ENCODE measurements at regions not wholly inside any gene's neighbourhood (a gene's known extent, or its start where the extent isn't known, plus 50 kb on each side); places are given as distances from the start of the nearest gene placed in this dataset.

GRCh38 chr18:30652387-30652786, 390.2 kb downstream of the DSC3 start:
- no peaks in the 10 kb centered on the region for H3K27me3 Mint-ChIP-seq (ENCODE audit: insufficient read depth)
- no peak overlapping the region for H3K4me3 Mint-ChIP-seq
- no peak overlapping the region for H3K27ac Mint-ChIP-seq

GRCh38 chr18:30650499-30650898, 392.0 kb downstream of the DSC3 start:
- TF ChIP-seq CTCF (IDR thresholded peaks at IDR 0.05): no peak
- H3K4me1 Mint-ChIP-seq (ENCODE audit: low read depth): no peaks in the 10 kb centered on the region
- H3K4me3 Mint-ChIP-seq: no peak overlapping the region
- no peaks in the 10 kb centered on the region for H3K36me3 Mint-ChIP-seq (ENCODE audit: low read depth)
- no peak for DNase-seq
- H3K27ac Mint-ChIP-seq: no peak overlapping the region
- H3K9me3 Mint-ChIP-seq: peaks cover 4% of the 10 kb centered on the region; the same call in 1 of the 2 replicates
- no peaks in the 10 kb centered on the region for H3K27me3 Mint-ChIP-seq (ENCODE audit: insufficient read depth)

More at GRCh38 chr18:30652387-30652786, 390.2 kb downstream of the DSC3 start:
- Mint-ChIP-seq H3K4me1 (ENCODE audit: low read depth) (no peaks in the 10 kb centered on the region), H3K36me3 (ENCODE audit: low read depth) (no peaks in the 10 kb centered on the region), H3K9me3 (peaks cover 6% of the 10 kb centered on the region)
- TF ChIP-seq CTCF (IDR thresholded peaks at IDR 0.05): no peak
- no peak for DNase-seq

- no peaks in the 10 kb centered on the region for H3K27me3 Mint-ChIP-seq (ENCODE audit: insufficient read depth)
- H3K36me3 Mint-ChIP-seq (ENCODE audit: low read depth): no peaks in the 10 kb centered on the region
- TF ChIP-seq CTCF (IDR thresholded peaks at IDR 0.05): no peak
- DNase-seq: no peak
- no peaks in the 10 kb centered on the region for H3K4me1 Mint-ChIP-seq (ENCODE audit: low read depth)
- 0 out of 2 replicates have a peak, but pooled peaks cover 11% of the 10 kb centered on the region for H3K9me3 Mint-ChIP-seq
- no peak overlapping the region for H3K4me3 Mint-ChIP-seq
- H3K27ac Mint-ChIP-seq: no peak overlapping the region
Observed at GRCh38 chr18:30644158-30644557, 398.4 kb downstream of the DSC3 start.

- DNase-seq: no peak
- TF ChIP-seq CTCF (IDR thresholded peaks at IDR 0.05): no peak
- Mint-ChIP-seq H3K27ac (no peak overlapping the region), H3K4me1 (ENCODE audit: low read depth) (no peaks in the 10 kb centered on the region), H3K36me3 (ENCODE audit: low read depth) (peaks cover 8% of the 10 kb centered on the region), H3K27me3 (ENCODE audit: insufficient read depth) (no peaks in the 10 kb centered on the region), H3K4me3 (no peak overlapping the region), H3K9me3 (peaks cover 37% of the 10 kb centered on the region)
Observed at GRCh38 chr18:30639361-30639760, 403.2 kb downstream of the DSC3 start.

- H3K27ac Mint-ChIP-seq: no peak overlapping the region
- no peak for DNase-seq
- peaks cover 61% of the 10 kb centered on the region for H3K9me3 Mint-ChIP-seq
Observed at GRCh38 chr18:30634249-30634648, 408.3 kb downstream of the DSC3 start.

More at GRCh38 chr18:30634249-30634648, 408.3 kb downstream of the DSC3 start:
- TF ChIP-seq CTCF (IDR thresholded peaks at IDR 0.05): no peak
- H3K27me3 Mint-ChIP-seq (ENCODE audit: insufficient read depth): no peaks in the 10 kb centered on the region
- no peak overlapping the region for H3K4me3 Mint-ChIP-seq
- no peaks in the 10 kb centered on the region for H3K4me1 Mint-ChIP-seq (ENCODE audit: low read depth)
- H3K36me3 Mint-ChIP-seq (ENCODE audit: low read depth): peaks cover 8% of the 10 kb centered on the region

Measured in HFFc6 (cell line).